ENCODE measurements at regions not wholly inside any gene's neighbourhood (a gene's known extent, or its start where the extent isn't known, plus 50 kb on each side); places are given as distances from the start of the nearest gene placed in this dataset.

DNA sequence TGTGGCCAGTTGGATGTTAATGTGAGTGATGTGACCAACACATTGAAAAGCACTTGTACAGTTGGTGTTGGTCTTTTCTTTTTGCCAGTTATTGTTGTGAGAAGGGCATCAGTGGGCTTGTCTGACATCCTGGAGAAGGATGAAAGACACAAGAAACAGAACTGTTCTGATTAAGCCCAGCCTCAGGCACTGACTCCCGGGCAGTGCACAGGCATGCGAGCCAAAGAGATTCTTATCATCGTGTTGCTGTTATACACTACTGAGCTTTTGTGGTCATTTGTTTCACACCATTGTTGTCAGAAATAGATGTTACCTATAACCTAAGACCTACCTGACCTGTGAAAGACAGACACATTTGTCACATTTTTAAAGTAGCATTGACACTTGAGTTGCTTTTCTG is 236.8 kb upstream of the CA10 start:
- TF ChIP-seq GFI1B (tag by site-specific recombination; IDR thresholded peaks at IDR 0.05), result no peak
- TF ChIP-seq ZNF292 (tag by site-specific recombination; IDR thresholded peaks at IDR 0.05; ENCODE audit: borderline replicate concordance, low read depth), result no peak
- TF ChIP-seq, protein P1, sequence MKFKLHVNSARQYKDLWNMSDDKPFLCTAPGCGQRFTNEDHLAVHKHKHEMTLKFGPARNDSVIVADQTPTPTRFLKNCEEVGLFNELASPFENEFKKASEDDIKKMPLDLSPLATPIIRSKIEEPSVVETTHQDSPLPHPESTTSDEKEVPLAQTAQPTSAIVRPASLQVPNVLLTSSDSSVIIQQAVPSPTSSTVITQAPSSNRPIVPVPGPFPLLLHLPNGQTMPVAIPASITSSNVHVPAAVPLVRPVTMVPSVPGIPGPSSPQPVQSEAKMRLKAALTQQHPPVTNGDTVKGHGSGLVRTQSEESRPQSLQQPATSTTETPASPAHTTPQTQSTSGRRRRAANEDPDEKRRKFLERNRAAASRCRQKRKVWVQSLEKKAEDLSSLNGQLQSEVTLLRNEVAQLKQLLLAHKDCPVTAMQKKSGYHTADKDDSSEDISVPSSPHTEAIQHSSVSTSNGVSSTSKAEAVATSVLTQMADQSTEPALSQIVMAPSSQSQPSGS (tag by site-specific recombination; IDR thresholded peaks at IDR 0.05; ENCODE audit: low read depth), result no peak
- TF ChIP-seq ZFP37 (tag by site-specific recombination; IDR thresholded peaks at IDR 0.05), result no peak
- TF ChIP-seq, protein P2, sequence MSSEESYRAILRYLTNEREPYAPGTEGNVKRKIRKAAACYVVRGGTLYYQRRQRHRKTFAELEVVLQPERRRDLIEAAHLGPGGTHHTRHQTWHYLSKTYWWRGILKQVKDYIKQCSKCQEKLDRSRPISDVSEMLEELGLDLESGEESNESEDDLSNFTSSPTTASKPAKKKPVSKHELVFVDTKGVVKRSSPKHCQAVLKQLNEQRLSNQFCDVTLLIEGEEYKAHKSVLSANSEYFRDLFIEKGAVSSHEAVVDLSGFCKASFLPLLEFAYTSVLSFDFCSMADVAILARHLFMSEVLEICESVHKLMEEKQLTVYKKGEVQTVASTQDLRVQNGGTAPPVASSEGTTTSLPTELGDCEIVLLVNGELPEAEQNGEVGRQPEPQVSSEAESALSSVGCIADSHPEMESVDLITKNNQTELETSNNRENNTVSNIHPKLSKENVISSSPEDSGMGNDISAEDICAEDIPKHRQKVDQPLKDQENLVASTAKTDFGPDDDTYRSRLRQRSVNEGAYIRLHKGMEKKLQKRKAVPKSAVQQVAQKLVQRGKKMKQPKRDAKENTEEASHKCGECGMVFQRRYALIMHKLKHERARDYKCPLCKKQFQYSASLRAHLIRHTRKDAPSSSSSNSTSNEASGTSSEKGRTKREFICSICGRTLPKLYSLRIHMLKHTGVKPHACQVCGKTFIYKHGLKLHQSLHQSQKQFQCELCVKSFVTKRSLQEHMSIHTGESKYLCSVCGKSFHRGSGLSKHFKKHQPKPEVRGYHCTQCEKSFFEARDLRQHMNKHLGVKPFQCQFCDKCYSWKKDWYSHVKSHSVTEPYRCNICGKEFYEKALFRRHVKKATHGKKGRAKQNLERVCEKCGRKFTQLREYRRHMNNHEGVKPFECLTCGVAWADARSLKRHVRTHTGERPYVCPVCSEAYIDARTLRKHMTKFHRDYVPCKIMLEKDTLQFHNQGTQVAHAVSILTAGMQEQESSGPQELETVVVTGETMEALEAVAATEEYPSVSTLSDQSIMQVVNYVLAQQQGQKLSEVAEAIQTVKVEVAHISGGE (tag by site-specific recombination; conservative IDR thresholded peaks at IDR 0.05; ENCODE audit: low read depth), result no peak
